Transverse colon (tissue), 4 donors: ENCODE measurements at regions not wholly inside any gene's neighbourhood (a gene's known extent, or its start where the extent isn't known, plus 50 kb on each side); places are given as distances from the start of the nearest gene placed in this dataset.

Source experiments
- CTCF ChIP-seq, 5 experiments: fragments of 200-600 bp in 3 of 5; fragments of 450-650 bp in 2 of 5; sonication (generic) in 3 of 5; IDR thresholded peaks; 1 replicate in 2 of 5; 2 replicates in 3 of 5; pipeline ENCODE4 v1.5.1; 2016 to 2017; ENCODE audit warnings: antibody characterized with exemption in 5 of 5, inconsistent platforms in 3 of 5, mild to moderate bottlenecking in 2 of 5, moderate library complexity in 1 of 5
- POLR2A ChIP-seq: fragments of 450-650 bp; IDR thresholded peaks from one replicate; pipeline ENCODE4 v1.6.1; 2016; ENCODE audit warnings: antibody characterized with exemption, mild to moderate bottlenecking, moderate library complexity
- POLR2AphosphoS5 ChIP-seq, 3 donors: sonication (generic); formaldehyde crosslinking; IDR thresholded peaks; one replicate each; pipeline ENCODE4 v1.6.1; 2016; ENCODE audit warnings: antibody characterized with exemption in 3 of 3

- TF ChIP-seq CTCF (IDR thresholded peaks at IDR 0.05): no peak
- TF ChIP-seq POLR2AphosphoS5 (IDR thresholded peaks at IDR 0.05): no peak
- TF ChIP-seq POLR2A: no peak
Measured at GRCh38 chr13:65240773-65241172, 1989.4 kb downstream of the PCDH9 start.
